HepG2 (cell line): ENCODE measurements at regions not wholly inside any gene's neighbourhood (a gene's known extent, or its start where the extent isn't known, plus 50 kb on each side); places are given as distances from the start of the nearest gene placed in this dataset.

Experiments used
- ATAC-seq: fragments of 200-7000 bp; cut with Tn5 transposase; 3 replicates; pipeline ENCODE4 v1.9.1; 2020; ENCODE audit warnings: mild to moderate bottlenecking, moderate library complexity
- BruUV-seq: library from RNA; stranded (reverse); fragments of 400-500 nt; replicated peaks from 2 replicates; lab custom pipeline; 2021; lab: Mats Ljungman, UMichigan
- CTCF ChIA-PET: fragments of 300-600 bp; formaldehyde crosslinking; extraction: SDS; loops from one replicate; lab custom pipeline; 2021; ENCODE audit warnings: low total read pairs, inconsistent platforms, low intra/inter-chr PET ratio; lab: Yijun Ruan, JAX
- POLR2A ChIA-PET: fragments of 350-600 bp; sonication (Branson Sonifier 250); formaldehyde crosslinking; loops from one replicate; lab custom pipeline; 2020; ENCODE audit warnings: antibody characterized with exemption, inconsistent platforms; lab: Yijun Ruan, JAX
- DNase-seq: peaks from one replicate; pipeline ENCODE4 v3.0.0-alpha.2; 2015; ENCODE audit warnings: low spot score
- FAIRE-seq: peaks from 3 replicates; lab custom pipeline; 2011; peaks lifted over from hg19 to GRCh38; lab: Jason Lieb, UNC
- H2AFZ ChIP-seq: one replicate; pipeline ENCODE4 v1.6.1; 2011; ENCODE audit warnings: low read length, inconsistent platforms
- H3K27ac ChIP-seq: fragments of 300-600 bp; 3 replicates; pipeline ENCODE4 v1.8.0; 2011; ENCODE audit warnings: mixed run types, mild to moderate bottlenecking, mixed read lengths, low read length, inconsistent platforms; ENCODE audit not compliant: insufficient read depth; ENCODE audit errors: extremely low read length
- H3K27me3 ChIP-seq, 2 experiments: fragments of 200-600 bp in 1 of 2; 2 replicates in 1 of 2; 3 replicates in 1 of 2; pipeline versions ENCODE4 v1.6.0 to v1.8.0; 2011; ENCODE audit warnings: low read length in 2 of 2, mild to moderate bottlenecking in 2 of 2, moderate library complexity in 2 of 2, inconsistent platforms in 1 of 2; ENCODE audit not compliant: insufficient read depth in 2 of 2, control insufficient read depth in 1 of 2
- H3K36me3 ChIP-seq, 2 experiments: fragments of 200-600 bp in 1 of 2; replicated peaks in 1 of 2; 2 replicates in 1 of 2; 3 replicates in 1 of 2; pipeline versions ENCODE4 v1.5.1 to v1.8.0; 2011; ENCODE audit warnings: low read length in 2 of 2, inconsistent platforms in 1 of 2; ENCODE audit not compliant: insufficient read depth in 2 of 2, control insufficient read depth in 1 of 2
- H3K4me1 ChIP-seq: 2 replicates; pipeline ENCODE4 v1.5.1; 2012; ENCODE audit warnings: low read length, inconsistent platforms; ENCODE audit not compliant: insufficient read depth
- H3K4me2 ChIP-seq: 2 replicates; pipeline ENCODE4 v1.6.0; 2011; ENCODE audit warnings: low read depth, low read length, inconsistent platforms
- H3K4me3 ChIP-seq, 3 experiments: fragments of 200-600 bp in 1 of 3; sonication (generic), shearing (Covaris generic) in 1 of 3; replicated peaks in 1 of 3; 2 replicates each; pipeline ENCODE4 v1.5.1; 2011 to 2016; ENCODE audit warnings: low read length in 3 of 3, inconsistent platforms in 2 of 3, low read depth in 2 of 3, mild to moderate bottlenecking in 2 of 3, control low read depth in 1 of 3, mixed read lengths in 1 of 3; ENCODE audit not compliant: insufficient read depth in 1 of 3
- H3K79me2 ChIP-seq: one replicate; pipeline ENCODE4 v1.6.1; 2011; ENCODE audit warnings: low read length, inconsistent platforms; ENCODE audit not compliant: insufficient read depth
- H3K9ac ChIP-seq: 2 replicates; pipeline ENCODE4 v1.6.0; 2011; ENCODE audit warnings: mild to moderate bottlenecking, low read depth, low read length, inconsistent platforms; ENCODE audit not compliant: insufficient read depth
- H3K9me3 ChIP-seq: 2 replicates; pipeline ENCODE4 v1.5.1; 2012; ENCODE audit warnings: mild to moderate bottlenecking, low read length
- H4K20me1 ChIP-seq: 2 replicates; pipeline ENCODE4 v1.6.0; 2011; ENCODE audit warnings: inconsistent platforms, mild to moderate bottlenecking, low read length, moderate library complexity; ENCODE audit not compliant: insufficient read depth
- ATF7 ChIP-seq, 2 experiments: fragments of 450-650 bp in 1 of 2; sonication (generic) in 1 of 2; formaldehyde crosslinking in 1 of 2; IDR thresholded peaks; 2 replicates each; pipeline versions ENCODE4 v1.4.0 to v1.6.1; 2016 to 2020; ENCODE audit warnings: antibody characterized with exemption in 1 of 2, mild to moderate bottlenecking in 1 of 2, missing genetic modification reagents in 1 of 2
- ATF7-NPFF ChIP-seq: sonication (generic); formaldehyde crosslinking; IDR thresholded peaks from 2 replicates; pipeline ENCODE4 v1.8.1; 2023; ENCODE audit warnings: mild to moderate bottlenecking, low read depth, missing genetic modification reagents, moderate library complexity
- CREB1 ChIP-seq, 2 experiments: fragments of 450-650 bp in 1 of 2; IDR thresholded peaks; 2 replicates each; pipeline ENCODE4 v1.6.1; 2016 to 2017; ENCODE audit warnings: control low read depth in 1 of 2, mild to moderate bottlenecking in 1 of 2, missing compliant biosample characterization in 1 of 2, missing genetic modification characterization in 1 of 2
- HIVEP1 ChIP-seq: sonication (generic); formaldehyde crosslinking; IDR thresholded peaks from 2 replicates; pipeline ENCODE4 v1.4.0; 2020; ENCODE audit warnings: mild to moderate bottlenecking, missing genetic modification reagents
- MZF1 ChIP-seq: sonication (generic); formaldehyde crosslinking; IDR thresholded peaks from 2 replicates; pipeline ENCODE4 v1.8.1; 2023; ENCODE audit warnings: mild to moderate bottlenecking, missing genetic modification reagents, borderline replicate concordance
- NKX3-1 ChIP-seq: sonication (generic); formaldehyde crosslinking; IDR thresholded peaks from 2 replicates; pipeline ENCODE4 v1.5.0; 2020; ENCODE audit warnings: missing genetic modification reagents
- SKIL ChIP-seq: sonication (generic); formaldehyde crosslinking; IDR thresholded peaks from 2 replicates; pipeline ENCODE4 v1.8.0; 2022; ENCODE audit warnings: missing genetic modification reagents, mild to moderate bottlenecking, moderate library complexity, borderline replicate concordance
- TCF12 ChIP-seq, 2 experiments: fragments of 450-650 bp in 1 of 2; sonication (generic) in 1 of 2; formaldehyde crosslinking in 1 of 2; IDR thresholded peaks; 2 replicates each; pipeline versions ENCODE4 v1.6.1 to v1.8.0; 2017 to 2022; ENCODE audit warnings: antibody characterized with exemption in 1 of 2, mild to moderate bottlenecking in 1 of 2, missing genetic modification reagents in 1 of 2, moderate library complexity in 1 of 2
- TRIM24 ChIP-seq: sonication (generic); formaldehyde crosslinking; IDR thresholded peaks from 2 replicates; pipeline ENCODE4 v1.8.0; 2022; ENCODE audit warnings: mild to moderate bottlenecking, missing genetic modification reagents
- ZNF569 ChIP-seq: sonication (generic); formaldehyde crosslinking; IDR thresholded peaks from 2 replicates; pipeline ENCODE4 v1.5.0; 2020; ENCODE audit warnings: mild to moderate bottlenecking, missing genetic modification reagents, moderate library complexity, borderline replicate concordance
- ZNF792 ChIP-seq: IDR thresholded peaks from 2 replicates; pipeline ENCODE4 v1.6.1; 2016
- WGBS: methylation state at CpG from one replicate; pipeline ENCODE4 v1.1.6; 2017; ENCODE audit warnings: low lambda C conversion rate; 5-methylcytosine and 5-hydroxymethylcytosine counted together
- in situ Hi-C: cut with HindIII; loops from 2 replicates; pipeline ENCODE4 v1.10.0; 2017; ENCODE audit warnings: low pct_unique_long_range_greater_than_20kb; ENCODE audit not compliant: extremely low pct_ligation_motif_present
- intact Hi-C: fragments of 100-400 bp; cut with micrococcal nuclease; formaldehyde crosslinking; loops from one replicate; pipeline ENCODE4 v1.10.0; 2022; ENCODE audit not compliant: unreplicated experiment

GRCh38 chr2:52852006-52852405, 915.6 kb upstream of the CHAC2 start (continued):
- TF ChIP-seq SKIL = no peak
- TF ChIP-seq TCF12 (IDR thresholded peaks at IDR 0.05) = no peak
- no peak for TF ChIP-seq TCF12 (CRISPR knock-in tag; IDR thresholded peaks at IDR 0.05)
- no peak for TF ChIP-seq NKX3-1 (CRISPR knock-in tag)
- no peak for TF ChIP-seq ZNF569
- TF ChIP-seq ZNF792 (CRISPR knock-in tag) = no peak
- TF ChIP-seq TRIM24 (CRISPR knock-in tag) = no peak
- no peak for TF ChIP-seq MZF1 (CRISPR knock-in tag)

DNA sequence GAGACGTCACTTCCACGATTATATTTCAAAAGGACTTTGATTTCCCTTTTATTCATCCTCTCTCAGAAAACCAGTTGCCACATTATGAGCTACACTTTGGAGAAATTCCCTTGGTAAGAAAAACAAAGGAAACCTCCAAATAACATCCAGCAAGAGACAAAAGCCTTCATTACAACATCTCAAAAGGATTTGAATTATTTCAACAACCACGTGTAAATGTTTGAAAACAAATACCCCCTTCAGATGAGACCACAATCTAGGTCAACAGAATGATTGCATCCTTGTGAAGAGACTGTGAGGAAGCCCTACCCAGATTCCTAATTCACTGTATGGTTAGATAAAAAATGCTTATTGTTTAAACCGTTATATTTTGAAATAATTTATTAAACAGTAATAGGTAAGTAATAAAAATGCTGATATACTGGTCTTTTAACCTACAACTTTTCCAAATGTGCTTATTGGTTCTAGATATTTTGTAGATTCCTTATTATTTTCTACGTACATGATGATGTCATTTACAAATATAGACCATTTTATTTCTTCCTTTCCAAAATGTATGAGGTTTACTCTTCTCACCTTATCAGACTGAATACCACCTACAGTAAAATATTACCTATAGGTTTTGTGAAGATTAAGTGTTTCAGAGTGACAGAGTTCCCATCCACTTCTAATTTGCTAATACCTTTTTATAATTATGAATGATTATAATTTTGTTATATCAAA, 922.7 kb upstream of the CHAC2 start:
- WGBS = 2% methylated on average over 5 of the region's 5 CpGs
- POLR2A ChIA-PET = no interaction called here
- Histone ChIP-seq H3K27ac (no peak overlapping the region), H3K79me2 (no peaks in the 10 kb centered on the region), H3K27me3 (no peaks in the 10 kb centered on the region), H4K20me1 (no peaks in the 10 kb centered on the region), H3K4me1 (no peaks in the 10 kb centered on the region), H3K4me3 (no peak overlapping the region), H3K9me3 (peaks cover 53% of the 10 kb centered on the region), H3K4me2 (no peak overlapping the region), H3K9ac (no peak overlapping the region), H2AFZ (no peak overlapping the region), H3K36me3 (no peaks in the 10 kb centered on the region)
- intact Hi-C loops = no loop called here
- FAIRE-seq = no peak
- CTCF ChIA-PET = no interaction called here
- BruUV-seq = no TSS peak
- no peak for DNase-seq
- ATAC-seq = no peak
- in situ Hi-C loops = no loop called here
- TF ChIP-seq HIVEP1 (no peak), CREB1 (IDR thresholded peaks at IDR 0.05) (peak; percentile 42), CREB1 (CRISPR knock-in tag; IDR thresholded peaks at IDR 0.05) (no peak), ATF7-NPFF (no peak), ATF7 (IDR thresholded peaks at IDR 0.05) (peak; percentile 91), ATF7 (CRISPR knock-in tag; IDR thresholded peaks at IDR 0.05) (no peak)
